ENCODE measurements at regions not wholly inside any gene's neighbourhood (a gene's known extent, or its start where the extent isn't known, plus 50 kb on each side); places are given as distances from the start of the nearest gene placed in this dataset.

- no peak for DNase-seq (ENCODE audit: low spot score in 2 of 2)
- H3K4me3 ChIP-seq (ENCODE audit: low read depth, poor library complexity, severe bottlenecking) = no peak overlapping the region
- 25 to 37% methylated on average over 5 of the region's 5 CpGs for WGBS, 2 donors
- TF ChIP-seq POLR2A (IDR thresholded peaks at IDR 0.05) (no peak), CTCF (IDR thresholded peaks at IDR 0.05) (no peak)
- intact Hi-C loops (cut with DNase I; ENCODE audit: low total_unique reads) = no loop called here
Observed at GRCh38 chr7:51590746-51591145, 274.1 kb upstream of the COBL start.

- 51 to 60% methylated on average over 2 of the region's 2 CpGs for WGBS, 2 donors
- no peak for TF ChIP-seq CTCF (IDR thresholded peaks at IDR 0.05)
- no peak for TF ChIP-seq POLR2A (IDR thresholded peaks at IDR 0.05)
- no peak overlapping the region for H3K4me3 ChIP-seq (ENCODE audit: low read depth, poor library complexity, severe bottlenecking)
- intact Hi-C loops (cut with DNase I; ENCODE audit: low total_unique reads) = no loop called here
- DNase-seq (ENCODE audit: low spot score in 2 of 2) = no peak
Observed at GRCh38 chr7:51589111-51589510, 272.5 kb upstream of the COBL start.

GRCh38 chr7:51587604-51588003 is 271.0 kb upstream of the COBL start:
- TF ChIP-seq POLR2A (IDR thresholded peaks at IDR 0.05) (no peak), CTCF (IDR thresholded peaks at IDR 0.05) (no peak)
- intact Hi-C loops (cut with DNase I; ENCODE audit: low total_unique reads) = no loop called here
- no peak overlapping the region for H3K4me3 ChIP-seq (ENCODE audit: low read depth, poor library complexity, severe bottlenecking)
- no peak for DNase-seq (ENCODE audit: low spot score in 2 of 2)
- 48 to 55% methylated on average over 3 of the region's 3 CpGs for WGBS, 2 donors

GRCh38 chr7:51577390-51577789 is 260.8 kb upstream of the COBL start:
- no peak for TF ChIP-seq CTCF (IDR thresholded peaks at IDR 0.05)
- intact Hi-C loops (cut with DNase I; ENCODE audit: low total_unique reads) = no loop called here
- 74 to 85% methylated on average over 4 of the region's 4 CpGs for WGBS, 2 donors
- DNase-seq (ENCODE audit: low spot score in 2 of 2) = no peak
- H3K4me3 ChIP-seq (ENCODE audit: low read depth, poor library complexity, severe bottlenecking) = no peak overlapping the region

- no peak overlapping the region for H3K4me3 ChIP-seq (ENCODE audit: low read depth, poor library complexity, severe bottlenecking)
- TF ChIP-seq CTCF (IDR thresholded peaks at IDR 0.05) = no peak
- no peak for TF ChIP-seq POLR2A (IDR thresholded peaks at IDR 0.05)
- no peak for DNase-seq (ENCODE audit: low spot score in 2 of 2)
- WGBS, 2 donors = 85 to 87% methylated on average over 3 of the region's 3 CpGs
- intact Hi-C loops (cut with DNase I; ENCODE audit: low total_unique reads) = no loop called here
Observed at GRCh38 chr7:51569581-51569980, 253.0 kb upstream of the COBL start.

GRCh38 chr7:51569176-51569575 is 252.6 kb upstream of the COBL start:
- H3K4me3 ChIP-seq (ENCODE audit: low read depth, poor library complexity, severe bottlenecking) = no peak overlapping the region
- intact Hi-C loops (cut with DNase I; ENCODE audit: low total_unique reads) = no loop called here
- DNase-seq (ENCODE audit: low spot score in 2 of 2) = no peak
- WGBS, 2 donors = 67% methylated on average over 5 of the region's 5 CpGs
- TF ChIP-seq CTCF (IDR thresholded peaks at IDR 0.05) = no peak
- no peak for TF ChIP-seq POLR2A (IDR thresholded peaks at IDR 0.05)

All from lower leg skin (tissue), 4 donors.